ENCODE measurements at regions not wholly inside any gene's neighbourhood (a gene's known extent, or its start where the extent isn't known, plus 50 kb on each side); places are given as distances from the start of the nearest gene placed in this dataset.
A peak's percentile ranks its signal among the peaks of the same experiment; 100 is the strongest.
"Not testable (repeated sequence)": the region's sequence is repeated elsewhere in the genome, so short reads cannot be mapped to it uniquely, and the experiment has no call there.

DNA sequence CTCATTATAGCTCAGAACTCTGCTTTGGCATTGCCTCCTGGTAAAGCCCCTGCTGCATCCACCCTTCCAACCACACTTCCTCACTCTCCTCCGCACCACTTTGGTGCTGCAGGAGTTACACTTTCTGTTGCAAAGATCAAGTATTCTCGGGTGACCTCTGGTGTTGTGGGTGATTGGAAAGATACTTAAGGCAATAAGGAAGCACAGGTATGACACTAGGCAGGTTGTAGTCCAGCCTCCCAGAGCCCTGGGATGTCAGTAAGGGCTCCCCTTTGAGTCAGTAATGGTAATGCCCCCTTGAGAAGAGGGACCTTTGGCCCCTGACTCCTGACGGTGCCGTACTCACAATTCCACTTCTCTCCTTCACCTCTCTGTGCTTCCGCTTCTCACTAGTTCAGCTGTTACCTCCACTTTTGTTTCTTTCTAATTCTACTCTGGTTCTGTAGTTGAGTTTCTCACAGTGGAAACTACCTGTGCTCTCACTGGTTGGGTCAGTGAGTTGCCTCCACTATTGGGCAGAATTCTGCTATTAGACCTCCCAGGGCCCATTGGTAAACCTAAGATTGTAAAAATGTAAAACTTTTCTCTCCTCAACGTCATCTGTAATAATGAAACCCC, 350.0 kb downstream of the GOLGA6L6 start:
- H3K79me1 ChIP-seq (ENCODE audit: low read length); H4K8ac ChIP-seq (ENCODE audit: low read depth, low read length); H3K79me2 ChIP-seq (ENCODE audit: control insufficient read depth, insufficient read depth, low read length); H2BK5ac ChIP-seq (ENCODE audit: low read length); H3K56ac ChIP-seq (ENCODE audit: low read length); H3K27ac ChIP-seq (ENCODE audit: low read depth, low read length); H3K36me3 ChIP-seq (ENCODE audit: control insufficient read depth, insufficient read depth, low read length); H3K18ac ChIP-seq (ENCODE audit: low read length); H3K4me1 ChIP-seq (ENCODE audit: control insufficient read depth, low read depth, low read length); H3K9ac ChIP-seq (ENCODE audit: low read length); H3K4me2 ChIP-seq (ENCODE audit: low read length); H3K27me3 ChIP-seq (ENCODE audit: insufficient read depth, low read length, poor library complexity); H4K5ac ChIP-seq (ENCODE audit: low read length); H2BK120ac ChIP-seq (ENCODE audit: low read depth, low read length); H3K23ac ChIP-seq (ENCODE audit: low read length); DNase-seq; H2AK5ac ChIP-seq (ENCODE audit: low read length); H3K4me3 ChIP-seq (ENCODE audit: low read length); H2BK15ac ChIP-seq (replicated peaks; ENCODE audit: low read depth); H3K4ac ChIP-seq (ENCODE audit: low read depth, low read length): not testable (repeated sequence)
- no CpG with 5 or more reads among the region's 6 CpGs for WGBS (ENCODE audit: extremely low coverage, insufficient coverage, low lambda C conversion rate)

DNA sequence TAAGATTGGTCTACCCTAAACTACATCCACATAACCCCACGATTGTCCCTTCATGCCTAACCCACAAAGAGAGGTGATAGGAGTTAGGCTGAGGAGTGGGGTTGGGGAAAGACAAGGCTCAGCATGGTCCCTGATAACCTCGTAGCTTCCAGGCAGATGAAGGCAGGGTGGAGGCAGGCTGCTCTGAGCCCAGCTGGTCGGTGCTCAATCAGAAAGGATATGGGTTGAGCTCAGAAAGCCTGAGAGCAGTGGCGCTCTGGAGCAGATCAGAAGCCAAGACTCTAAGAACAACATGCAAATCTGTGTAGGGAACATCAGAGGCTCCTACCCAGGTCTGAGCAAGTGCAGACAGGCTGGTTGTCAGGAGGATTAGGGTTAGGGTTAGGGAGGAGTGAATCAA, 353.0 kb downstream of the GOLGA6L6 start:
- H3K56ac ChIP-seq (ENCODE audit: low read length); H2BK15ac ChIP-seq (replicated peaks; ENCODE audit: low read depth); H3K4ac ChIP-seq (ENCODE audit: low read depth, low read length); H3K4me3 ChIP-seq (ENCODE audit: low read length); H4K5ac ChIP-seq (ENCODE audit: low read length); H3K36me3 ChIP-seq (ENCODE audit: control insufficient read depth, insufficient read depth, low read length); H3K23ac ChIP-seq (ENCODE audit: low read length); H4K8ac ChIP-seq (ENCODE audit: low read depth, low read length); H3K18ac ChIP-seq (ENCODE audit: low read length); H3K27ac ChIP-seq (ENCODE audit: low read depth, low read length); H3K4me2 ChIP-seq (ENCODE audit: low read length); H3K79me1 ChIP-seq (ENCODE audit: low read length); H3K9ac ChIP-seq (ENCODE audit: low read length); H3K79me2 ChIP-seq (ENCODE audit: control insufficient read depth, insufficient read depth, low read length); H2BK5ac ChIP-seq (ENCODE audit: low read length); H2BK120ac ChIP-seq (ENCODE audit: low read depth, low read length); H2AK5ac ChIP-seq (ENCODE audit: low read length); H3K4me1 ChIP-seq (ENCODE audit: control insufficient read depth, low read depth, low read length); H3K27me3 ChIP-seq (ENCODE audit: insufficient read depth, low read length, poor library complexity): not testable (repeated sequence)
- no CpG with 5 or more reads among the region's 4 CpGs for WGBS (ENCODE audit: extremely low coverage, insufficient coverage, low lambda C conversion rate)
- peak; percentile 25 for DNase-seq

DNA sequence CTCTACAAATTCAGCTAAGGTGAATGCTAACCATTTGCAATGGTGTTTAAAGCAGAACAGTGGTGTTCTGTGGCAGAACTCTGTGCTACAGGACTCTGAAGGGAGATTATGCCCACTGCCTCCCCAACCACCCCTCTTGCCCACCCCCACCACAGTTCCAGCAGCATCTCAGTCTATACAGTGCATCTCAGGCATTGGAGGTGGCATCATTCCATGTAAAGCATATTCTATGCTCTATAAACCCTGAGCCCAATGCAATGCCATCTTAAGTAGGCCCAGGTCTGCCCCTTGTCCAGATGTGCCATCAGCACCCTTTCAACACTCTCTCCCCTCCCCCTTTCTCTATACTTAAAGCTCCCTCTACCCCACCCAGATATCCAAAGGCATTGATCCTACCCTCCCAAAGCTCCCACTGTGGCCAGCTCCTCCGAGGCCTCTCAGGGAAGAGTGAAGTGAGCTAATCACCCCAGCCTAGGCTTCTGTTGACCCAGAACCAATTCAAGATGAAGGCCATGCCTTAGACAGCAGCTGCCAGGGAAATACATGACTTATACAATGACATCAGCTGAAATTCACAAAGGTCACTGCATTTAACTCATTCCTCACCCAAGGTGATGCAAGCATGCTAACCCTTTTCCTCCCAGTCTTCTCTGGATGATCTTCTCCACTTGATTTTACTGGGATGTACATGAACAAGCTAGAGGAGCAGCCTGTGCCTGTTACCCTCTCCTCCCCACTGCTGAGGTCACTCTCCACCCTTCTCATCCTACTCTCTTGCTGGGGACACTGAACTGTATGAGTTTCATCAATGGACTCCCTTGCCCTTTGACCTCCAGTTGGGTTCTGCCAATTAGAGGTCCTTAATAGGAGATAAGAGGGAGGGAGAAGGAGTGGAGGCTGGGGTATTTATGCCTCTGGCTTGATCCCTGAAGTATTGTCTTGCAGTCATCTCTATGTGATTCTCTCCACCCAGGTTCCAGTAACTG, 353.9 kb downstream of the GOLGA6L6 start:
- not testable (repeated sequence) for H3K79me1 ChIP-seq (ENCODE audit: low read length); H3K36me3 ChIP-seq (ENCODE audit: control insufficient read depth, insufficient read depth, low read length); H2BK15ac ChIP-seq (replicated peaks; ENCODE audit: low read depth); H3K4me2 ChIP-seq (ENCODE audit: low read length); H3K9ac ChIP-seq (ENCODE audit: low read length); H2BK5ac ChIP-seq (ENCODE audit: low read length); H3K27me3 ChIP-seq (ENCODE audit: insufficient read depth, low read length, poor library complexity); H2BK120ac ChIP-seq (ENCODE audit: low read depth, low read length); H3K23ac ChIP-seq (ENCODE audit: low read length); H4K8ac ChIP-seq (ENCODE audit: low read depth, low read length); H3K18ac ChIP-seq (ENCODE audit: low read length); H4K5ac ChIP-seq (ENCODE audit: low read length); H3K27ac ChIP-seq (ENCODE audit: low read depth, low read length); H3K4me1 ChIP-seq (ENCODE audit: control insufficient read depth, low read depth, low read length); H2AK5ac ChIP-seq (ENCODE audit: low read length); H3K56ac ChIP-seq (ENCODE audit: low read length); H3K4me3 ChIP-seq (ENCODE audit: low read length); H3K4ac ChIP-seq (ENCODE audit: low read depth, low read length); DNase-seq; H3K79me2 ChIP-seq (ENCODE audit: control insufficient read depth, insufficient read depth, low read length)
- WGBS (ENCODE audit: extremely low coverage, insufficient coverage, low lambda C conversion rate), result no CpG with 5 or more reads among the region's 1 CpG

DNA sequence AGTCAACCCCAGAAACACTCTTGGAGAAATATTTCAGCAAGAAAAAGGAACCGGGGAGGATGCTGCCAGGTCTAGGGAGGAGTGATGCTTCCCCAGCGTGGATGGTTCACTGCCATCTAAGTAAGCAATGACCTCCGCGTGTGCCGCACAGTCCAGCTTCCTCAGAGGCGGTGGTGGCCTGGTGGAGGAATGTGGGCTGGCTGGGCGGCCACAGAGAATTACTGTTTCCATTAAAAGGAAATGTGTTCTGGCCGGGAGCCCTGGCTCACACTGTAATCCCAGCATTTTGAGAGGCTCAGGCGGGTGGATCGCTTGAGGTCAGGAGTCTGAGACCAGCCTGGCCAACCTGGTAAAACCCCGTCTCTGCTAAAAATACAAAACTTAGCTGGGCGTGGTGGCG, 356.7 kb downstream of the GOLGA6L6 start:
- not testable (repeated sequence) for H3K4me2 ChIP-seq (ENCODE audit: low read length); H3K9ac ChIP-seq (ENCODE audit: low read length); DNase-seq; H4K8ac ChIP-seq (ENCODE audit: low read depth, low read length); H2AK5ac ChIP-seq (ENCODE audit: low read length); H2BK5ac ChIP-seq (ENCODE audit: low read length); H3K27me3 ChIP-seq (ENCODE audit: insufficient read depth, low read length, poor library complexity); H2BK15ac ChIP-seq (replicated peaks; ENCODE audit: low read depth); H3K79me1 ChIP-seq (ENCODE audit: low read length); H3K36me3 ChIP-seq (ENCODE audit: control insufficient read depth, insufficient read depth, low read length); H3K27ac ChIP-seq (ENCODE audit: low read depth, low read length); H2BK120ac ChIP-seq (ENCODE audit: low read depth, low read length); H3K23ac ChIP-seq (ENCODE audit: low read length); H3K4me1 ChIP-seq (ENCODE audit: control insufficient read depth, low read depth, low read length); H3K79me2 ChIP-seq (ENCODE audit: control insufficient read depth, insufficient read depth, low read length); H4K5ac ChIP-seq (ENCODE audit: low read length); H3K56ac ChIP-seq (ENCODE audit: low read length); H3K4ac ChIP-seq (ENCODE audit: low read depth, low read length); H3K18ac ChIP-seq (ENCODE audit: low read length); H3K4me3 ChIP-seq (ENCODE audit: low read length)
- no CpG with 5 or more reads among the region's 13 CpGs for WGBS (ENCODE audit: extremely low coverage, insufficient coverage, low lambda C conversion rate)

DNA sequence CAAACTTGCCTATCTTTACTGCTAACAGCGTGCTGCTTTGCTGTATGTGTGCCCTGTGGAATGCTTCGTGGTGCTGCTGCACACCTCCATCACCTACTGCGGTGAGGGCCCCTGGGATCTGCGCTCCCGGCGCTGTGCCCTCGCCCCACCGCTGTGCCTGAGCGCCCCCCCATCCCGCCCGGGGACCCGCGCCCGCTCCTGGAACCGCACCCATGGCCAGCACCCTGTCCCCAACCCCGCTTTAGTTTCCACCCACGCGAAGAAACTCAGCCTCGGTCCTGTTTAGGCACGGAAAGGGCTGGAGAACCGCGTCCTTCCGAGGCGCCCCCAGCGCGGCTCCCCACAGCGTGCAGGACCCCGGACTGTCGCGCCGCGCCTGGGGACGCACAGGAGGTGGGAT, 373.4 kb downstream of the GOLGA6L6 start:
- H3K4me1 ChIP-seq (ENCODE audit: control insufficient read depth, low read depth, low read length); H3K56ac ChIP-seq (ENCODE audit: low read length); H3K27me3 ChIP-seq (ENCODE audit: insufficient read depth, low read length, poor library complexity); H3K36me3 ChIP-seq (ENCODE audit: control insufficient read depth, insufficient read depth, low read length); H3K79me2 ChIP-seq (ENCODE audit: control insufficient read depth, insufficient read depth, low read length); H3K4me3 ChIP-seq (ENCODE audit: low read length); H3K27ac ChIP-seq (ENCODE audit: low read depth, low read length); H4K8ac ChIP-seq (ENCODE audit: low read depth, low read length); H2AK5ac ChIP-seq (ENCODE audit: low read length); H4K5ac ChIP-seq (ENCODE audit: low read length); H3K4ac ChIP-seq (ENCODE audit: low read depth, low read length); H3K23ac ChIP-seq (ENCODE audit: low read length); DNase-seq; H3K4me2 ChIP-seq (ENCODE audit: low read length); H2BK120ac ChIP-seq (ENCODE audit: low read depth, low read length); H2BK15ac ChIP-seq (replicated peaks; ENCODE audit: low read depth); H3K9ac ChIP-seq (ENCODE audit: low read length); H2BK5ac ChIP-seq (ENCODE audit: low read length); H3K18ac ChIP-seq (ENCODE audit: low read length); H3K79me1 ChIP-seq (ENCODE audit: low read length): not testable (repeated sequence)
- WGBS (ENCODE audit: extremely low coverage, insufficient coverage, low lambda C conversion rate), result no CpG with 5 or more reads among the region's 33 CpGs

Data from mesendoderm (in vitro differentiated cells).